HCEC 1CT (cell line): ENCODE measurements at regions not wholly inside any gene's neighbourhood (a gene's known extent, or its start where the extent isn't known, plus 50 kb on each side); places are given as distances from the start of the nearest gene placed in this dataset.

Experiments used
- DNase-seq: peaks from one replicate; pipeline ENCODE4 v3.0.0-alpha.2; 2017

DNA sequence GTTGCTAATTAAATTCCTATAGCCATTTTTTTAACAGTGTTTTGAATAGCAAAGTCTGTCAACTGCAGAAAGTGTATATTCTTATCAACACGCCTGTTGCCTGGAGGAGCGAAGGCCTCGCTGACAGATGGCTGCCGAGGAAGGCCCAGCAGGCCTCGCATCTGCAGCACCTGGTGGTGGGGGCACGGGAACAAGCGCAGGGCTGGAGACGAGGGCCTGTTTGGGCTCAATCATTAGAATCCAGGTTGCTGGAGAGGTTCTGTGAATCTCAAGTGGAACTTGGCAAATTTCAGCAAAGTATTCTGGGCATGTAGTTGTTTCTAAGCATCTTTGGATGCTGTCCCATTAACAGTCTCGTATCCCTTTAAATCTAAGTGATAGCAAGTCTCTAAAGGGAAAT lies 66.1 kb upstream of the FAM204A start:
- no peak for DNase-seq

- no peak for DNase-seq
These were observed 65.7 kb upstream of the FAM204A start for GRCh38 chr10:118407777-118408176.

DNA sequence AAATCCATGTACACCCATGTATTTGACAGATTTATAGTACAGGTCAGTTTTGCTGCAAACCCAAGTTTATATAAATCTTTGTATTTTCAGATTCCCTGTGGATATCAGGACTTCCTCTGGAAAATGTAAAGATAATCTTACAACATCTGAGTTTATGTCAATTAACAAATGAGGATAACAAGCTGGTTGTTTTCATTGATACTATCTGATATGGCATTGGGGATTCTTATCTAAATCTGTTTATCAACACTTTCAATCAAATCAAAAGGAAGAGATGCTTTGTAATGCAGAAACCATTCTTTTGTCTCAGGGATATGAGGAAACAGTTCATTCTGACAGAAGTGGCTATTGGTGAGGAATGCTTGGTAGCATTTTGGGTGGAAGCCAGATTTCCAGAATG lies 64.9 kb upstream of the FAM204A start:
- DNase-seq: no peak

DNA sequence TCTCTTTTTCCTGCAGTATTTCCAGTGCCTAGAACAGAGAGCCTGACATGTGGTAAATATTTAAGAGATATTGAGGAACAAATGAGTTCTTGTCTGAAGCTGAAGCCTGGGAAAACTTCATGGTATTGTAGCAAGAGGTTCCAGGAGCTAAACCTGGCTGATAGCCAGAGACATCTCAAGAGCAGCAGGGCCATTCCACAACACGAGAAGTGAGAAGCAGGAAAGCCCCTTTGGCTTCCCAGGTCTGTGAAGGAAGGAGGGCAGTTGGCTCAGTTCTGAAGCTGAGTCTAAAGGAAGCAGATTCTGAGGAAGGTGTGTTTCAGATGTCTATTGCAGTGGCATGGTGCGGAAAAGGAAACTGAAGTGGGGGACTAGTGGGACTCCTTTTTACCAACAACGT lies 63.8 kb upstream of the FAM204A start:
- DNase-seq: no peak

DNA sequence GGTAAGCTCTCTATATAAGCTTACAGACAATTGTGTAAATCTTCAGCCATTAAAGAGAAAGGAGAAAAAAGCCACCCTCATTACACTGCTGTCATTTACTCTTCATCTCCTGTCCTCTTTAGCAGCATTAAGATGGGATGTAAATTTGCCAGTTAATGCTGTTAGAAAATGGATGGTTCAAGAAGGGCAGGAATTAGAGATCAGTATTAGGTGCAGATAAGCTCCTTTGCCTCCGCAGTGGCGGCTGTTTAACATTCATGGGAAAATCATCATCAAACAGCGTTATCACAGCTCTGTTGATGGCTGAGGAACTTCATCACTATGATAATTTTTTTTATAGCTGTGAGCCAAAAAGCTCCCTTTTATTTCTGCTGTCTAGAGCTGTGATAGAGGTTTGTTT lies 61.8 kb upstream of the FAM204A start:
- DNase-seq: no peak

DNA sequence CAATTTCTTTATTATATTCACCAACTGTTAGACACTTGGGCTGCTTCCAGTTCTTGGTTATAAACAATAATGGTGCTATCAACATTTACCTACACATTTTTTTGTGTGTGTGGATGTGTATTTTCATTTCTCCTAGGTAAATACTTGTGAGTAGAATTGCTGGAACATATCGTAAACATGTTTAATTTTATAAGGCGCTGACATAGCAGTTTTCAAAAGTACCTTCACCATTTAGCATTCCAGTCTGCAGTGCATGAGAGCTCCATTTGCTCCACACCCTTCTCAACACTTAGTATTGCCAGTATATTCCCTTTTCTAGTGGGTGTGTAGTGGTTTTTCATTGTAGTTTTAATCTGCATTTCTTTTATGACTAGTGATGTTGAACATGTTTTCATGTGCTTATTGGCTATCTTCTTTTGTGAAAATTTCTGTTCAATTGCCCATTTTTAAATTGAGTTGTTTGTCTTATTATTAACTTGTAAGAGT lies 59.6 kb upstream of the FAM204A start:
- DNase-seq: no peak

DNA sequence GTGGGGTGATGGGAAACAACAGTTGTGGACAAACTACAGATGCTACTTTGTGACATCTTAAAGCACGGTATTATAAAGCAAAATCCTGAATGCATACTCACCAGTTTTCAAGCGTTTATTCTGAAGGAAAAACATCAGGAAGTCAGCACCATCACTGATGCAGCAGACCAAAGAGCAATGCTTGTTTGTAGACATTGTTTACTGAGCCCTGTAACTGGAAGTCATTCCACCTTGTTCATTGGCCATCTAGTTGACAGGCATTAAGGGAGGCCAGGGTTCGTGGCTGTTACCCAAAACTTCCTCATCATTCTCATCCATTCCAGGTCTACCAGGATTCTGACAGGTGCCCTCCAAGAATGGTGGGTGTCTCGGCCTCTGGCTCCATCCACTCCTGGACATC lies 55.3 kb upstream of the FAM204A start:
- DNase-seq: no peak

DNA sequence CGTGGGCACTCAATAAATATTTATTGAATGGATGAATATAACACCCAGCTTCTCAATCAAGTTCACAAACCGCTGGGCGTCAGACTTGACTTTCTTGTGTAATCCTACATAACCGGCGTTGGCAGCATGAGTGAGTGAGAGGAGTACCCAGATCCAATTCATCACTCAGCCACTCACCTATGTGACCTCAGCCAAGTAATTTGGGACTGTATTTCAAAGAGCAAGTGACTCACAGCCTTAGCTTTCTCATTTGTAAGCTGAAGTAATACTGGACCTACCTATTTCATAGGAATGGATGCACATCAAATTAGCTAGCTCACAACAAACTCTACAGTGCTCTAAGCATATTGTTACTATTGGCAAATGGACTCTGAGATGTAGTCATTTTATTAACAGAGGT lies 53.8 kb upstream of the FAM204A start:
- no peak for DNase-seq

- no peak for DNase-seq
These were observed 52.4 kb upstream of the FAM204A start for GRCh38 chr10:118394301-118395200.

- DNase-seq: no peak
These were observed 50.6 kb upstream of the FAM204A start for GRCh38 chr10:118392761-118393160.
